Esophagus squamous epithelium (tissue), 5 donors: ENCODE measurements at regions not wholly inside any gene's neighbourhood (a gene's known extent, or its start where the extent isn't known, plus 50 kb on each side); places are given as distances from the start of the nearest gene placed in this dataset.

Experiments used
- DNase-seq: peaks from one replicate; lab custom pipeline; 2025; lab: John Stamatoyannopoulos, UW
- H3K27ac ChIP-seq, 4 donors: fragments of 200-600 bp; sonication (generic); one replicate each; pipeline ENCODE4 v1.5.1; 2016 to 2019; ENCODE audit warnings: mild to moderate bottlenecking in 1 of 4
- H3K27me3 ChIP-seq, 4 donors: fragments of 200-600 bp; sonication (generic); 1 replicate in 3 of 4; 2 replicates in 1 of 4; pipeline versions ENCODE4 v1.5.1 to v1.6.0; 2017 to 2021; ENCODE audit warnings: antibody characterized with exemption in 1 of 4
- H3K36me3 ChIP-seq, 3 donors: fragments of 200-600 bp; sonication (generic); one replicate each; pipeline ENCODE4 v1.5.1; 2016 to 2019
- H3K4me1 ChIP-seq, 3 donors: fragments of 200-600 bp; sonication (generic); one replicate each; pipeline ENCODE4 v1.5.1; 2017 to 2019
- H3K4me3 ChIP-seq, 4 donors: fragments of 200-600 bp; sonication (generic); 1 replicate in 3 of 4; 2 replicates in 1 of 4; pipeline ENCODE4 v1.5.1; 2016 to 2019; ENCODE audit warnings: mild to moderate bottlenecking in 2 of 4, moderate library complexity in 1 of 4
- H3K9me3 ChIP-seq, 3 donors: fragments of 200-600 bp; sonication (generic); one replicate each; pipeline ENCODE4 v1.5.1; 2016 to 2019
- CTCF ChIP-seq, 6 experiments: fragments of 450-650 bp in 4 of 6; fragments of 200-600 bp in 2 of 6; sonication (generic) in 2 of 6; IDR thresholded peaks; one replicate each; pipeline ENCODE4 v1.5.1; 2016 to 2019; ENCODE audit warnings: antibody characterized with exemption in 6 of 6, mild to moderate bottlenecking in 4 of 6, moderate library complexity in 4 of 6
- POLR2A ChIP-seq, 4 donors: fragments of 450-650 bp; IDR thresholded peaks; one replicate each; pipeline ENCODE4 v1.6.1; 2017; ENCODE audit warnings: antibody characterized with exemption in 4 of 4, mild to moderate bottlenecking in 4 of 4, moderate library complexity in 3 of 4
- WGBS, 2 donors: methylation state at CpG; one replicate each; pipeline ENCODE4 v1.1.5; 2018; 5-methylcytosine and 5-hydroxymethylcytosine counted together
- intact Hi-C: fragments of 100-400 bp; cut with DNase I; formaldehyde crosslinking; loops from one replicate; pipeline ENCODE4 v1.15.0; 2022
- donor health status: DM: yes; HTN: yes; CAD: no.

- no peaks in the 10 kb centered on the region for H3K36me3 ChIP-seq
- H3K27ac ChIP-seq: no peak overlapping the region
- DNase-seq: no peak
- H3K4me1 ChIP-seq: no peaks in the 10 kb centered on the region
- peaks cover 0 to 9% (median 0%) of the 10 kb centered on the region in 3 donors for H3K9me3 ChIP-seq
- TF ChIP-seq CTCF (IDR thresholded peaks at IDR 0.05): no peak
- no peak for TF ChIP-seq POLR2A (IDR thresholded peaks at IDR 0.05)
- intact Hi-C loops: no loop called here
- no peak overlapping the region for H3K4me3 ChIP-seq
- H3K27me3 ChIP-seq: no peaks in the 10 kb centered on the region
These were observed 1024.3 kb downstream of the RAPGEF2 start for GRCh38 chr4:160127211-160127610.

GRCh38 chr4:160129439-160129838 lies 1026.6 kb downstream of the RAPGEF2 start:
- peaks cover 0 to 13% (median 7%) of the 10 kb centered on the region in 3 donors for H3K9me3 ChIP-seq

GRCh38 chr4:160136021-160136420 lies 1033.1 kb downstream of the RAPGEF2 start:
- 38 to 39% methylated on average over 2 of the region's 2 CpGs for WGBS, 2 donors
- DNase-seq: no peak
- peaks cover 0 to 12% (median 7%) of the 10 kb centered on the region in 3 donors for H3K9me3 ChIP-seq
- H3K4me3 ChIP-seq: no peak overlapping the region
- no peaks in the 10 kb centered on the region for H3K27me3 ChIP-seq
- no peaks in the 10 kb centered on the region for H3K36me3 ChIP-seq
- TF ChIP-seq POLR2A (IDR thresholded peaks at IDR 0.05) (no peak), CTCF (IDR thresholded peaks at IDR 0.05) (no peak)
- no peak overlapping the region for H3K27ac ChIP-seq
- intact Hi-C loops: no loop called here
- no peaks in the 10 kb centered on the region for H3K4me1 ChIP-seq

More at GRCh38 chr4:160129439-160129838, 1026.6 kb downstream of the RAPGEF2 start:
- intact Hi-C loops: no loop called here
- no peak for TF ChIP-seq POLR2A (IDR thresholded peaks at IDR 0.05)
- no peak for TF ChIP-seq CTCF (IDR thresholded peaks at IDR 0.05)
- Histone ChIP-seq H3K4me3 (no peak overlapping the region), H3K4me1 (no peaks in the 10 kb centered on the region), H3K36me3 (no peaks in the 10 kb centered on the region), H3K27me3 (no peaks in the 10 kb centered on the region), H3K27ac (no peak overlapping the region)
- DNase-seq: no peak
- WGBS, 2 donors: 46 to 63% methylated on average over 2 of the region's 2 CpGs

- Histone ChIP-seq H3K27me3 (no peaks in the 10 kb centered on the region), H3K36me3 (no peaks in the 10 kb centered on the region), H3K4me1 (no peaks in the 10 kb centered on the region), H3K4me3 (no peak overlapping the region), H3K27ac (no peak overlapping the region), H3K9me3 (no peaks in the 10 kb centered on the region)
- TF ChIP-seq CTCF (IDR thresholded peaks at IDR 0.05) (no peak), POLR2A (IDR thresholded peaks at IDR 0.05) (no peak)
- no peak for DNase-seq
- intact Hi-C loops: no loop called here
These were observed 1038.3 kb downstream of the RAPGEF2 start for GRCh38 chr4:160141206-160141605.

GRCh38 chr4:160142579-160142978 lies 1039.7 kb downstream of the RAPGEF2 start:
- Histone ChIP-seq H3K4me3 (no peak overlapping the region), H3K27me3 (no peaks in the 10 kb centered on the region), H3K9me3 (no peaks in the 10 kb centered on the region), H3K36me3 (no peaks in the 10 kb centered on the region), H3K27ac (no peak overlapping the region), H3K4me1 (no peaks in the 10 kb centered on the region)
- intact Hi-C loops: no loop called here
- TF ChIP-seq POLR2A (IDR thresholded peaks at IDR 0.05): no peak
- TF ChIP-seq CTCF (IDR thresholded peaks at IDR 0.05): no peak
- no peak for DNase-seq
- WGBS, 2 donors: 41 to 68% methylated on average over 2 of the region's 2 CpGs
